LNCAP (cell line): ENCODE measurements at regions not wholly inside any gene's neighbourhood (a gene's known extent, or its start where the extent isn't known, plus 50 kb on each side); places are given as distances from the start of the nearest gene placed in this dataset.

Source experiments
- TF ChIP-seq, protein P1 (sequence below): fragments of 450-650 bp; IDR thresholded peaks from 2 replicates; pipeline ENCODE4 v1.5.1; 2017; ENCODE audit warnings: mild to moderate bottlenecking

DNA sequence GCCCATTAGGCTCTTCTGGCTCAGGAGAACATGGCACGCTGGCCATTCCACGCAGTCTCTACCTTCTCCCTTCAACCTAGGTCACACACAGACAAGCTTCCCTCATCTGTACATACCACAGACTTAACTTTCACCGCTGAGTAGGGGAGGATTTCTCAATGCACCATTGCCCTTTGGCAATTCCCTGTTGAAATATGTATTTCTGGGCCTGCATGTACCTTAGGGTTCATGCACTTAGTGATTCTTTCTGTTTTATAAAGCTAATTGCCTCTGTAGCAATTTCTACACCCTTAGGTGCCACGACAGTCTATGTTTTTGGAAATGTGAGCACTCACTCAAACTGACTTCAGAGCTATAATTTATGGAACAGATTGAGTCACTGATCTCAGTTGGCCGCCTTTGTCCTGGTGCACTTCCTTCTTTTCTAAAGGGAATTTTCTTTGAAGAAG is 253.8 kb upstream of the PRDM1 start:
- TF ChIP-seq, protein P1, sequence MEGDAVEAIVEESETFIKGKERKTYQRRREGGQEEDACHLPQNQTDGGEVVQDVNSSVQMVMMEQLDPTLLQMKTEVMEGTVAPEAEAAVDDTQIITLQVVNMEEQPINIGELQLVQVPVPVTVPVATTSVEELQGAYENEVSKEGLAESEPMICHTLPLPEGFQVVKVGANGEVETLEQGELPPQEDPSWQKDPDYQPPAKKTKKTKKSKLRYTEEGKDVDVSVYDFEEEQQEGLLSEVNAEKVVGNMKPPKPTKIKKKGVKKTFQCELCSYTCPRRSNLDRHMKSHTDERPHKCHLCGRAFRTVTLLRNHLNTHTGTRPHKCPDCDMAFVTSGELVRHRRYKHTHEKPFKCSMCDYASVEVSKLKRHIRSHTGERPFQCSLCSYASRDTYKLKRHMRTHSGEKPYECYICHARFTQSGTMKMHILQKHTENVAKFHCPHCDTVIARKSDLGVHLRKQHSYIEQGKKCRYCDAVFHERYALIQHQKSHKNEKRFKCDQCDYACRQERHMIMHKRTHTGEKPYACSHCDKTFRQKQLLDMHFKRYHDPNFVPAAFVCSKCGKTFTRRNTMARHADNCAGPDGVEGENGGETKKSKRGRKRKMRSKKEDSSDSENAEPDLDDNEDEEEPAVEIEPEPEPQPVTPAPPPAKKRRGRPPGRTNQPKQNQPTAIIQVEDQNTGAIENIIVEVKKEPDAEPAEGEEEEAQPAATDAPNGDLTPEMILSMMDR: no peak

DNA sequence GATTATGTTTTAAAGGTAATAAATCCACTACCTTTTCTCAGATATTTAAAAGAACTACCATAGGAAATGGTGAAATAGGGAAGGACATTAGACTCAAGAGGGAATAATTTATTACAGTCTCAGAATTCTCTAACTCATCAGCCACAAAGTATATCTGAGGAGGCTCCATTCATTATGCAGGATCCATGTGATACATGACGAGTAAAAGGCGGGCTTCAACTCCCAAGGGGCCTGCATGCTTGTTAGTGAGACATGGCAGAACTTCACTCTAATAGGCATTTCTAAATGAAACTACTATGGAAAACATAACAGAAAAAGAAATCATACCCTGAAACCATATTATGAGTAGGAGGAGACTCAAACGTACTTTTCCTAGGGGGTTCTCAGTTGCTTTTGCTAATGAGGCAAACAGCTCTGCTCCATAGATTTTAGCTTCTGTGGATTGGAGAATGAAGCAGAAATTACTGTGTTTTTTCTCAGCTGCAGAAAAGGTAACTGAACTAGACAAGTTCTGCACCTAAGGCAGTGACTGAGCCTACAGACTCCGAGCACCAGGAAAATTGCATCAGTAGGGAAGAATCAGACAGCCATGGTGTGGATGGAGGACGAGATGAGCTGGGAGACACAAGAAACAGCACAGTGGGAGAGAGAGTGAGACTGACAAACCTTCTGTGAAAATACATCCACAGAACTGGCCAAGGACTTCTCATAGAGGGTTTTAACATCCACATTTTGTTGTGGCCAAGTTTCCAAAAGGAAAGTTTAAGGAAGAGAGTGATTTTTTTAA is 254.6 kb upstream of the PRDM1 start:
- TF ChIP-seq, protein P1: no peak

DNA sequence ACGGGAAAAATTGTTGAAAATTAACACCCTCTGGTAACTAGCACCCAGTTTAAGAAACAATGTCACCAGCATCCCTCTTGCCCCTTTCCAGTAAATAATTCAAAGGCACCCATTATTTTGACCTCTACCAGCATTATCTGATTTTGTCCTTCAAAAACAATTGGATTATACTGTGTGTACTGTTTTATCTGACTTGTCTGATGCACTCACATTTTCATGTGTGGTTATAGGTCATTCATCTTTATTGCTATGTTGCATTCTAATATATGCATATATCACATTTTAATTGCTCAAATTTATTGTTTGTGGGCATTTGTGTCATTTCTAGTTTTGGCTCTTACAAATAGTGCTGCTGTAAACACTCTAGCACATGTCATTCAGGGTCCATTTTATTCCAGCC is 260.9 kb upstream of the PRDM1 start:
- TF ChIP-seq, protein P1: no peak

DNA sequence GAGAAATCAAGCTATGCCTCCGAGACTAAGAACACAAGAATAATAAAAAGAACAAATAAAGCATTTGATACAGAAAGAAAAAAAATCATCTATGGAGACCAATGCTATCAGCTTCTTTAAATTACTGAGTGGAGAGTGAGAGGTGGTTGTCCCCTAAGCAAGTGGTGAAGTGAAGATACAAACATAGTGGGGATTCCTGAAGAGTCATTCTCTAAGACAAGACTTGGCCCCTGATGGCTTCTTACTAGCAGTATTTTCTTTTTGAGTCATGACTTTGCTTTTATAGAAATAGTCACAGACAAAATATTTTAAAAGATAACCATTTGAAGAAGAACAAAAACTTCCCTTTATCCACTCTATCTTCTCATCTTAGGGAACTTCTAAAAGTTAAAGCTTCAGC is 261.4 kb upstream of the PRDM1 start:
- TF ChIP-seq, protein P1: no peak

DNA sequence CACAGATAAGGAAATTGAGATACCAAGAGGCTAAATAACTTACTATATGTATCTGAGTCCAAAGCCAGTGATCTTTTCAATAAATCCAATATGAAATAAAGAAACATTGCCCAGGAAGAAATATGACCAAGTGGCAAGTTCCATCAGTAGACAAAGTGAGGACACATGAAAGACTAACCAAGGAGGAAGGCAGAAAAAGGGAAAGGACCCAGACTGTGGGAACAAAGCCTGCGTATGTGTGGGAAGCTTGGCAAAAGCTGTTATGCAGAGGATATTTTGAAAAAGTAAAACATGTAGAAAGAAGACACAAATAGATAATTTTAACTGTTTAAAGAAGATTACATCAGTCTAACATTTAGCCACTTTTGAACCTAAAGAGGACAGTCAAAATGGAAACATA is 264.4 kb upstream of the PRDM1 start:
- TF ChIP-seq, protein P1: no peak

DNA sequence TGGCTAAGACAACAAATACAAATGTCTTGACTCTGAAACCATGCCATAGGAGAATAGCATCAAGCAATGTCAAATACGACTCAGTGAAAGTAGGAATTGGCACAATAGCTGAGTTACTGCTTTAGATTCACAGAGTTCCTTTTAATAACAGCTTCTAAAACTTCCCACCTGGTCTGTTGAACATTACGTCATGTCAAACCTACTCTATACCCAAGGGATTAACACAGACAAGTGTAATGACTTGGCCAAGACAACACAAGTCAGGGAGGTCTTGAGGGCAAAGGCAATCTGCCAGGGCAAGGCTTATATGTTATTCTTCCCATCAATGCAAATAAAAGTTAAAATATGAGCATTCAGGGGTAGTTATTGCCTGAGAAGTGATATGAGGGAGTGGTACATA is 265.1 kb upstream of the PRDM1 start:
- TF ChIP-seq, protein P1: no peak

DNA sequence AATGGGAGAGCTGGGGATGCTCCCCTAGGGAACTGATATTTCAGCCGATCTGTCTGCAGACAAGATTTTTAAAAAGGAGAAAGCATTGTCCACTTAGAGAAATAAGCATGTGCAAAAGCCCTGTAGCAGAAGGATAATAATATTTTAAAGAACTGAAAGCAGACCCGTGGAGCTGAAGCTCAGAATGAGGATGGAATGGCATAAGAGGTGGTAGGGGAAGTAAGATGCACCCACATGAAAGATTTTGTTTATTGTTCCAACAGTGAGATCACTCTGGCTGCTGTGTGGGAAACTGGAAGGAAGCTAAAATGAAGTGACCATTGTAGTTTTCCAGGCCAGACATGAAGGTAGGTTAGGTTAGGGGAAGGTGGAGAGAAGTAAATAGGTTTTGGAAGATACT is 266.4 kb upstream of the PRDM1 start:
- TF ChIP-seq, protein P1: no peak

DNA sequence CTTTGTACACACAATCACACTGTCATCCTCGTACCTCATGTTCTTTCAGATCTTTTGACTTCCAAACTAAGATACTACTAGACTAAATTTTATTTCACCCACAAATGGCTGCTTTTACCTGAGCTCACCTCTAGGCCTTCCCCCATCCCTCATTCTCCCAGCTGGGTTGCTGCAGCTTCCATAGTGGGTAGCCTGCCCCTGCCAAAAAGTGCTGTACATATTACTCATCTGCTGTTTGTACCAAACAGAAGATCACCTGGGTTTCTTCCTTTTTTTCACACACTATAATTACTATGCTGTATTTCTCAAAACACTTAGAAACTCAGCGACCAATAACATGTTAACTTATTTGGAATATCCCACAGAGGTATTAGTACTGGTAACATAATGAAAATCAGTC is 267.6 kb upstream of the PRDM1 start:
- TF ChIP-seq, protein P1: no peak
